ENCODE measurements at regions not wholly inside any gene's neighbourhood (a gene's known extent, or its start where the extent isn't known, plus 50 kb on each side); places are given as distances from the start of the nearest gene placed in this dataset.

- POLR2A ChIA-PET (ENCODE audit: partially characterized antibody): no interaction called here
- no peaks in the 10 kb centered on the region for H3K36me3 ChIP-seq (ENCODE audit: control insufficient read depth in 2 of 4, insufficient read depth in 4 of 4, low read length in 3 of 4)
- no peak overlapping the region for H2BK20ac ChIP-seq (ENCODE audit: low read length)
- H3K4me2 ChIP-seq (ENCODE audit: insufficient read depth in 1 of 2, low read depth in 2 of 2, low read length in 2 of 2): no peak overlapping the region
- H3K4me1 ChIP-seq (replicated peaks in 1 of 4; ENCODE audit: control insufficient read depth in 3 of 4, insufficient read depth in 4 of 4, low read length in 3 of 4): no peaks in the 10 kb centered on the region
- H4K91ac ChIP-seq (replicated peaks; ENCODE audit: insufficient read length, low read length): no peak overlapping the region
- H3K27ac ChIP-seq (ENCODE audit: low read depth, low read length): no peak overlapping the region
- no peak overlapping the region for H3K4me3 ChIP-seq (ENCODE audit: extremely low read depth in 1 of 4, insufficient read depth in 2 of 4, low read depth in 3 of 4, low read length in 4 of 4)
- no peaks in the 10 kb centered on the region for H3K79me2 ChIP-seq (ENCODE audit: control insufficient read depth in 1 of 2, insufficient read depth in 2 of 2, low read length in 2 of 2)
- H4K5ac ChIP-seq (ENCODE audit: insufficient read length, low read depth, low read length): no peak overlapping the region
- no peak overlapping the region for H3K9ac ChIP-seq (replicated peaks in 1 of 4; ENCODE audit: extremely low read depth in 1 of 4, low read depth in 3 of 4, low read length in 3 of 4)
- H2AFZ ChIP-seq (ENCODE audit: low read length): no peak overlapping the region
- FAIRE-seq: no peak
- H3K27me3 ChIP-seq (replicated peaks in 1 of 4; ENCODE audit: control insufficient read depth in 3 of 4, extremely low read depth in 1 of 4, insufficient read depth in 3 of 4, low read length in 3 of 4): no peaks in the 10 kb centered on the region; a peak in 1 of 7 replicates
- no peaks in the 10 kb centered on the region; the same call in 1 of the 2 replicates for H3K23me2 ChIP-seq (ENCODE audit: low read depth, low read length)
- no peaks in the 10 kb centered on the region for H3K79me1 ChIP-seq (ENCODE audit: low read depth, low read length)
- no peak overlapping the region for H2BK120ac ChIP-seq (replicated peaks; ENCODE audit: low read depth, low read length)
- no peaks in the 10 kb centered on the region for H3K9me3 ChIP-seq (ENCODE audit: insufficient read depth in 2 of 2, low read depth in 1 of 2, low read length in 1 of 2)
- no peak overlapping the region for H2AK5ac ChIP-seq (ENCODE audit: low read depth, low read length)
- no peak overlapping the region for H3K4ac ChIP-seq (replicated peaks; ENCODE audit: insufficient read length, low read depth, low read length)
- no peak overlapping the region for H3K23ac ChIP-seq (ENCODE audit: insufficient read length)
- H3K14ac ChIP-seq (ENCODE audit: insufficient read length): no peak overlapping the region
- CTCF ChIA-PET (ENCODE audit: partially characterized antibody): interaction anchor here (0.7 kb wide), 1 partner anchor 335 kb away, joined by 4 read pairs; no protein-coding TSS in a partner anchor
- H3K56ac ChIP-seq (replicated peaks; ENCODE audit: insufficient read length, low read depth, low read length): no peak overlapping the region
- no peak overlapping the region for H2BK15ac ChIP-seq (ENCODE audit: low read length)
- H4K20me1 ChIP-seq (replicated peaks in 1 of 2; ENCODE audit: control insufficient read depth in 1 of 2, insufficient read depth in 2 of 2, low read length in 2 of 2): no peaks in the 10 kb centered on the region
- no peak overlapping the region for H2BK12ac ChIP-seq (ENCODE audit: low read depth, low read length)
- H4K8ac ChIP-seq (ENCODE audit: extremely low read depth, insufficient read depth, low read length): no peak overlapping the region
- no peak for DNase-seq (ENCODE audit: low read depth in 1 of 2, low spot score in 2 of 2)
- 82% methylated on average over 2 of the region's 2 CpGs; no CpG with 5 or more reads in 1 of the 2 experiments for whole genome bisulfite sequencing, 2 experiments (ENCODE audit: extremely low coverage in 1 of 2, insufficient coverage in 1 of 2, insufficient read length in 1 of 2, insufficient replicate concordance in 2 of 2, low coverage in 1 of 2, low lambda C conversion rate in 2 of 2, missing lambda C conversion rate in 1 of 2)
- no peak overlapping the region for H2BK5ac ChIP-seq (ENCODE audit: low read depth, low read length)
- no peak overlapping the region for H3K18ac ChIP-seq (ENCODE audit: extremely low read depth, low read length)
- TF ChIP-seq TAF7 (optimal IDR thresholded peaks at IDR 0.05; ENCODE audit: borderline replicate concordance, low read depth, low read length): no peak
- no peak for TF ChIP-seq SRF (IDR thresholded peaks at IDR 0.05; ENCODE audit: low read depth, low read length)
- TF ChIP-seq GABPA (IDR thresholded peaks at IDR 0.05; ENCODE audit: borderline replicate concordance, insufficient read depth, low read length): no peak
- TF ChIP-seq SP1 (IDR thresholded peaks at IDR 0.05; ENCODE audit: low read depth, low read length): no peak
- no peak for TF ChIP-seq CEBPB (IDR thresholded peaks at IDR 0.05; ENCODE audit: low read depth, low read length)
- no peak for TF ChIP-seq CBX5 (IDR thresholded peaks at IDR 0.05; ENCODE audit: low read depth, low read length)
- TF ChIP-seq POLR2A (IDR thresholded peaks at IDR 0.05; ENCODE audit: control extremely low read depth in 1 of 2, low read depth in 2 of 2, low read length in 2 of 2): no peak
- TF ChIP-seq RAD21 (IDR thresholded peaks at IDR 0.05 in 1 of 2, conservative IDR thresholded peaks at IDR 0.05 in 1 of 2; ENCODE audit: low read depth in 2 of 2, low read length in 2 of 2): no peak
- no peak for TF ChIP-seq SP4 (IDR thresholded peaks at IDR 0.05; ENCODE audit: low read length)
- no peak for TF ChIP-seq GTF2F1 (IDR thresholded peaks at IDR 0.05; ENCODE audit: borderline replicate concordance, low read depth, low read length)
- no peak for TF ChIP-seq JUN (IDR thresholded peaks at IDR 0.05; ENCODE audit: low read depth, low read length)
- TF ChIP-seq TAF1 (IDR thresholded peaks at IDR 0.05; ENCODE audit: low read depth, low read length): no peak
- TF ChIP-seq CREB1 (IDR thresholded peaks at IDR 0.05): no peak
- TF ChIP-seq CBX8 (IDR thresholded peaks at IDR 0.05; ENCODE audit: borderline replicate concordance, low read depth, low read length): no peak
- no peak for TF ChIP-seq NANOG (IDR thresholded peaks at IDR 0.05; ENCODE audit: insufficient read depth, low read depth, low read length, poor library complexity, severe bottlenecking)
These were observed 385.7 kb downstream of the HRH4 start for GRCh38 chr18:24846138-24846537.
